Activated naive CD4-positive, alpha-beta T cell treated with anti-CD3 and anti-CD28 coated beads, Interleukin-2, amount 50 U/mL, for 24 hours (primary cell): ENCODE measurements at regions not wholly inside any gene's neighbourhood (a gene's known extent, or its start where the extent isn't known, plus 50 kb on each side); places are given as distances from the start of the nearest gene placed in this dataset.

Experiments
- H3K27ac Mint-ChIP-seq: one replicate; pipeline ENCODE4 v1.8.0; 2021; ENCODE audit warnings: mild to moderate bottlenecking, mixed read lengths
- H3K27me3 Mint-ChIP-seq: one replicate; pipeline ENCODE4 v1.8.0; 2021; ENCODE audit warnings: mixed read lengths
- H3K36me3 Mint-ChIP-seq: one replicate; pipeline ENCODE4 v1.8.0; 2021; ENCODE audit warnings: mixed read lengths
- H3K4me1 Mint-ChIP-seq: one replicate; pipeline ENCODE4 v1.8.0; 2021; ENCODE audit warnings: mixed read lengths
- H3K4me3 Mint-ChIP-seq: one replicate; pipeline ENCODE4 v1.8.0; 2021; ENCODE audit warnings: mild to moderate bottlenecking, mixed read lengths
- H3K9me3 Mint-ChIP-seq: one replicate; pipeline ENCODE4 v1.8.0; 2021; ENCODE audit warnings: mixed read lengths

- H3K4me1 Mint-ChIP-seq = no peaks in the 10 kb centered on the region
- no peaks in the 10 kb centered on the region for H3K27me3 Mint-ChIP-seq
- H3K36me3 Mint-ChIP-seq = peaks cover 1% of the 10 kb centered on the region
- no peak overlapping the region for H3K4me3 Mint-ChIP-seq
- H3K27ac Mint-ChIP-seq = no peak overlapping the region
- H3K9me3 Mint-ChIP-seq = peaks cover 23% of the 10 kb centered on the region
These were observed 1108.0 kb downstream of the CDH11 start for GRCh38 chr16:64013856-64014255.

DNA sequence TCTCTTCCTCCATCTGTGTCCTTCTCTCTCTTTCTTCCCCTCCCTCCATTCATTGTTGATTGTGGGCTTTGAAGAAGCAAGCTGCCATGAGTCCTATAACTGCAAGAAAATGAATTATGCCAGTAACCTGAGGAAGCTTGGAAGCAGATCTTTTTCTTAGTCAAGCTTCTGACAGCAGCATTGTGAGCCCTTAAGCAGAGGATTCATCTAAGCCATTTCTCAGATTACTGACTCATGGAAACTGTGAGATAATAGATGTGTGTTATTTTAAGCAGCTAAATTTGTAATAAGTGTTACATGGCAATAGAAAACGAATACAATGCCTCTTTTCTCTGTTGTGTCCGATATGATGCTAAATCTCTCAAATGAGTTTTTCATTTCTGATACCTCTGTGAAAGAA lies 1109.7 kb downstream of the CDH11 start:
- Mint-ChIP-seq H3K27me3 (no peaks in the 10 kb centered on the region), H3K36me3 (peaks cover 1% of the 10 kb centered on the region), H3K4me1 (no peaks in the 10 kb centered on the region), H3K9me3 (peaks cover 23% of the 10 kb centered on the region), H3K4me3 (no peak overlapping the region), H3K27ac (no peak overlapping the region)

DNA sequence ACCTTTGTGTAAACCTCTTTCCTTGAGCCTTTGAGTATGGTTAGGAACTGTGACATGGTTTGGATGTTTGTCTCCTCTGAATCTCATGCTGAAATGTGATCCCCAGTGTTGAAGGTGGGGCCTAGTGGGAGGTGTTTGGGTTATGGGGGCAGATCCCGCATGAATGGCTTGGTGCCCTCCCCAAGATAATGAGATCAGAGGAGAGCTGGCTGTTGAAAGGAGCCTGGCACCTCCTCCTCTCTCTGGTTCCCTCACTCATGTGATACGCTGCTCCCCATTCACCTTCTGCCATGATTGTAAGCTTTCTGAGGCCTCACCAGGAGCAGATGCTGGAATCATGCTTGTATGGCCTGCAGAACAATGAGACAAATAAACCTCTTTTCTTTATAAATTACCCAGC lies 1110.2 kb downstream of the CDH11 start:
- Mint-ChIP-seq H3K27me3 (no peaks in the 10 kb centered on the region), H3K4me3 (no peak overlapping the region), H3K9me3 (peaks cover 23% of the 10 kb centered on the region), H3K27ac (no peak overlapping the region), H3K36me3 (peaks cover 1% of the 10 kb centered on the region), H3K4me1 (no peaks in the 10 kb centered on the region)

- Mint-ChIP-seq H3K27ac (no peak overlapping the region), H3K36me3 (peaks cover 1% of the 10 kb centered on the region), H3K9me3 (peaks cover 20% of the 10 kb centered on the region), H3K27me3 (no peaks in the 10 kb centered on the region), H3K4me3 (no peak overlapping the region), H3K4me1 (no peaks in the 10 kb centered on the region)
These were observed 1113.7 kb downstream of the CDH11 start for GRCh38 chr16:64008131-64008530.

DNA sequence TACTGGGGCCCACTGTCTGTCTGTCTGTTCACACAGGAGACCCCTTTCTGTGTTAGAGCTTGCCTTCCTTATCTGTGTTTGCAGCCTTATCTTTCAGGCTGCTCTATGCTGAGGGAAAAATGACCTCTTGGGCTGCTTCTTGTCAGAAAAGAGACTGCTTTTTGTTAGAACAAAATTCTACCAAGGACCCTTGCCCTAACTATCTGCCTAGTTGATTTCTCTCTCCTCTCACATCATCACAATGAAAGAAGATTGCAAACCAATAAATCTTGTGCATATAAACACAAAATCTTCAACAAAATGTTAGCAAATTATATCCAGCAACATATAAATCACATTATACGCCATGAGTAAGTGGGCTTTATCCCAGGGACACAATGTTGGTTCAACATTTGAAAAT lies 1117.7 kb downstream of the CDH11 start:
- H3K4me1 Mint-ChIP-seq = no peaks in the 10 kb centered on the region
- H3K36me3 Mint-ChIP-seq = no peaks in the 10 kb centered on the region
- no peak overlapping the region for H3K4me3 Mint-ChIP-seq
- no peaks in the 10 kb centered on the region for H3K27me3 Mint-ChIP-seq
- H3K9me3 Mint-ChIP-seq = peaks cover 23% of the 10 kb centered on the region
- H3K27ac Mint-ChIP-seq = no peak overlapping the region

DNA sequence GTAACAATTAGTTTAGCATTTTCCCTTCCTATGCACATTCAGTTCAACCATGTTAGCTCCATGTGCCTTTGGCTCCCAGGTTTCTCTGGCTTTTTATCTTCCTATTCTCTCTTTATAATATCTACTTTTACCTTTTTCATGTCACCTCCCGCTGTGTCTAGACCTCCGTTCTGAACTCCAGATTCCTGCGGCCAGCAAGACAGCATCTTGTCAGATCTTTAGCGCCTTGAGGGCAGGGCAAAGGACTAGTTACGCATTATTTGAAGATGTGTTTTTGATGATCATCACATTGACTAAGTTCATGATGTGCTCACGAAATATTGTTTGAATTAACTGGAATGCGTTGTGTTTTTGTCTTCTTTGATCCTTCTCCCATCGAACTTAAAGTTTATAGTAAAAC lies 1126.8 kb downstream of the CDH11 start:
- no peaks in the 10 kb centered on the region for H3K4me1 Mint-ChIP-seq
- H3K27ac Mint-ChIP-seq = no peak overlapping the region
- H3K4me3 Mint-ChIP-seq = no peak overlapping the region
- no peaks in the 10 kb centered on the region for H3K36me3 Mint-ChIP-seq
- H3K27me3 Mint-ChIP-seq = no peaks in the 10 kb centered on the region
- peaks cover 11% of the 10 kb centered on the region for H3K9me3 Mint-ChIP-seq

- Mint-ChIP-seq H3K27me3 (no peaks in the 10 kb centered on the region), H3K9me3 (peaks cover 24% of the 10 kb centered on the region), H3K36me3 (no peaks in the 10 kb centered on the region), H3K4me1 (no peaks in the 10 kb centered on the region), H3K27ac (no peak overlapping the region), H3K4me3 (no peak overlapping the region)
These were observed 1138.5 kb downstream of the CDH11 start for GRCh38 chr16:63983401-63983800.

- H3K27ac Mint-ChIP-seq = no peak overlapping the region
- no peaks in the 10 kb centered on the region for H3K4me1 Mint-ChIP-seq
- H3K27me3 Mint-ChIP-seq = no peaks in the 10 kb centered on the region
- H3K4me3 Mint-ChIP-seq = no peak overlapping the region
- H3K36me3 Mint-ChIP-seq = no peaks in the 10 kb centered on the region
- peaks cover 24% of the 10 kb centered on the region for H3K9me3 Mint-ChIP-seq
These were observed 1139.1 kb downstream of the CDH11 start for GRCh38 chr16:63982741-63983140.

DNA sequence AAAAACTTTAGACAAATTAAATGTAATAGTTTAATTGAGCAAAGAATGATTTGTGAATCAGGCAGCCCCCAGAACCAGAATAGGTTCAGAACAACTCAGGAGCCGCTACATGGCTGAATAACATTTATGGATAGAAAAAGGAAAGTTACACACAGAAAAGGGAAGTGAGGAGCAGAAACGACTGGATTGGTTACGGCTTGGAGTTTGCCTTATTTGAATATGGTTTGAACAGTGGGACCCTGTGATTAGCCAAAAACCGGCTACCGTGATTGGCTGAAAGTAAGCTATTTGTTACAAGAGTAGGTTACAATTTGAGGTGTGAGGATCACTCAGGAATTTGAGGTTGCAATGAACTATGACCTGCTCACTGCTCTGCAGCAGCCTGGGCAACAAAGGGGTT lies 1139.8 kb downstream of the CDH11 start:
- no peaks in the 10 kb centered on the region for H3K4me1 Mint-ChIP-seq
- H3K36me3 Mint-ChIP-seq = no peaks in the 10 kb centered on the region
- peaks cover 23% of the 10 kb centered on the region for H3K9me3 Mint-ChIP-seq
- no peaks in the 10 kb centered on the region for H3K27me3 Mint-ChIP-seq
- H3K27ac Mint-ChIP-seq = no peak overlapping the region
- no peak overlapping the region for H3K4me3 Mint-ChIP-seq

- Mint-ChIP-seq H3K27me3 (no peaks in the 10 kb centered on the region), H3K4me1 (no peaks in the 10 kb centered on the region), H3K36me3 (no peaks in the 10 kb centered on the region), H3K4me3 (no peak overlapping the region), H3K9me3 (peaks cover 19% of the 10 kb centered on the region), H3K27ac (no peak overlapping the region)
These were observed 1140.2 kb downstream of the CDH11 start for GRCh38 chr16:63981639-63982038.

DNA sequence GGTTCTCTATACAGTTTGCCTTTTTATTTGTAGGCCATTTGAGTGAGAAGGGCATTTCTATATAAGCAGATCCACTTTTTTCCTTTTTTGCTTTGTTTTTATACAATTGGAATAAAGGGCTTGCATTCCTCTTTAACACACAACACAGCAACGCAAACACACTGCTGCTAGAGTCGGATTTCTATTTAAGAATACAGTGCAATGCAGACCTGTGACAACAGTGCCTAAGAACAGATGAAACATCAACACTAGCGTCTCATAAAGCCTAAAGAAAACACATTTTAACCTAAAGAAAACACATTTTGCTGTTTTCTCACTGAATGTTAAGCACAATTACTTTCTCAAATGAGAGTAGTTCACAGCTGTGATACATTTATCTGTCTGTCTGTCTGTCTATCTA lies 1141.1 kb downstream of the CDH11 start:
- no peaks in the 10 kb centered on the region for H3K27me3 Mint-ChIP-seq
- no peak overlapping the region for H3K4me3 Mint-ChIP-seq

DNA sequence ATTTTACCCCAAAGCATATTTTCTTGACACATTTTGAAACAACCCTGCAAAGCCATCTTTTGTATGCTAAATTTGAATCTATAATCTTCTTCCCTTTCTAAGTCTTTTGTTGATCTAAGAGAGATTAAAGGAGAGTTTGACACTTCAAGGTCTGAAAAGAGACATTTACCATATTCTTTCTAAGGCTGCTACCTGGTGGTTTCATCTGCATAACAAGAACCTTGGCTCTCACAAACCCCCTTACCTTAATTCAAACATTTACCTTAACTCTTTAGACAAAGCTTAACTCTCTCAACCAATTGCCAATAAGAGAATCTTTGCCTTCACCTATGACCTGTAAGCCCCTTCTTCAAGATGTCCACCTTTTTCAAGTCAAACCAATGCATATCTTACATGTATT lies 1143.6 kb downstream of the CDH11 start:
- Mint-ChIP-seq H3K27ac (no peak overlapping the region), H3K27me3 (no peaks in the 10 kb centered on the region), H3K9me3 (peaks cover 15% of the 10 kb centered on the region), H3K4me1 (no peaks in the 10 kb centered on the region), H3K36me3 (no peaks in the 10 kb centered on the region), H3K4me3 (no peak overlapping the region)

More for the DNA sequence above, 1141.1 kb downstream of the CDH11 start:
- Mint-ChIP-seq H3K9me3 (peaks cover 10% of the 10 kb centered on the region), H3K27ac (no peak overlapping the region), H3K4me1 (no peaks in the 10 kb centered on the region), H3K36me3 (no peaks in the 10 kb centered on the region)

- Mint-ChIP-seq H3K36me3 (no peaks in the 10 kb centered on the region), H3K4me1 (no peaks in the 10 kb centered on the region), H3K4me3 (no peak overlapping the region), H3K9me3 (peaks cover 14% of the 10 kb centered on the region), H3K27me3 (no peaks in the 10 kb centered on the region), H3K27ac (no peak overlapping the region)
These were observed 1145.5 kb downstream of the CDH11 start for GRCh38 chr16:63976345-63976744.

DNA sequence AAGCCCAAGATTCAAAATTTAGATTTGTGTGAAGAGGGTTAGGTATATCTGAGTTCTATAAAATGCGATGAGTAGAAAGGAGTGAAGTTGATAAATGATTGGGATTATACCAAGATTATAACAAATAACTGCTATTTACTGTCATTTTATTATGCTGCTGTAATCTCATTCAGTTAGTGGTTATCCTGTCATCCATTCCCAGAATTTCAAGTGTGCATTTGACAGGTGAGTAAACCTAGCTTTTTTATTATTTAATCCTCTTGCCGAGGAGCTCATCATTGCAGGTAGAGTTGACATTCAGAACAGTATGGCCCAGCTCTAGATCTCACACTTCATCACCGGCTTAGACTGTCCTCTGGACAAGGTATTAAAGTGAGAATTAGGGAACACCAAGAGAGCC lies 1146.2 kb downstream of the CDH11 start:
- no peak overlapping the region for H3K27ac Mint-ChIP-seq
- no peaks in the 10 kb centered on the region for H3K4me1 Mint-ChIP-seq
- peaks cover 12% of the 10 kb centered on the region for H3K9me3 Mint-ChIP-seq
- H3K36me3 Mint-ChIP-seq = no peaks in the 10 kb centered on the region
- no peak overlapping the region for H3K4me3 Mint-ChIP-seq
- no peaks in the 10 kb centered on the region for H3K27me3 Mint-ChIP-seq

- Mint-ChIP-seq H3K36me3 (no peaks in the 10 kb centered on the region), H3K9me3 (peaks cover 8% of the 10 kb centered on the region), H3K27me3 (no peaks in the 10 kb centered on the region), H3K4me1 (no peaks in the 10 kb centered on the region), H3K27ac (no peak overlapping the region), H3K4me3 (no peak overlapping the region)
These were observed 1153.9 kb downstream of the CDH11 start for GRCh38 chr16:63967966-63968365.

- no peaks in the 10 kb centered on the region for H3K4me1 Mint-ChIP-seq
- H3K27me3 Mint-ChIP-seq = no peaks in the 10 kb centered on the region
- no peak overlapping the region for H3K27ac Mint-ChIP-seq
- peaks cover 8% of the 10 kb centered on the region for H3K9me3 Mint-ChIP-seq
- H3K36me3 Mint-ChIP-seq = no peaks in the 10 kb centered on the region
- H3K4me3 Mint-ChIP-seq = no peak overlapping the region
These were observed 1161.5 kb downstream of the CDH11 start for GRCh38 chr16:63960321-63960720.

DNA sequence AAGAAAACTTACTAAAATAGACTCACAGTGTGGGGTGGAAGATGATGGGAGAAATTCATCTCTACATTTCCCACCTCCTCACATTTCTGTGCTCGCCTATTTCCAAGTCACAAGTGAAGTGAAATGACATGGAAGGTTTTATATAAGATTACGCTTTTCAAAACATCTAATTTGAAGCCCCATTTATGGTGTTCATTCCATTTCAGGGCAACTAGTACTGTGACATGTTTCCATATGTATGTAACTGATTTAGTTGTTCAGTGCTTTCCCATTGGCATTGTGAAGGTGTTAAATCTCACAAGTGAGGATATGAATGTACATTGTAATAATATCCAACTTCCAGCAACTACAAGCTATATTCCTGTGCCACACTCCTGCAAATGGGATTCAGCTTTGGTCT lies 1174.8 kb downstream of the CDH11 start:
- H3K9me3 Mint-ChIP-seq = peaks cover 14% of the 10 kb centered on the region
- H3K4me1 Mint-ChIP-seq = no peaks in the 10 kb centered on the region
- H3K27ac Mint-ChIP-seq = no peak overlapping the region
- no peaks in the 10 kb centered on the region for H3K36me3 Mint-ChIP-seq
- H3K4me3 Mint-ChIP-seq = no peak overlapping the region
- H3K27me3 Mint-ChIP-seq = no peaks in the 10 kb centered on the region
